ENCODE measurements at regions not wholly inside any gene's neighbourhood (a gene's known extent, or its start where the extent isn't known, plus 50 kb on each side); places are given as distances from the start of the nearest gene placed in this dataset.

DNA sequence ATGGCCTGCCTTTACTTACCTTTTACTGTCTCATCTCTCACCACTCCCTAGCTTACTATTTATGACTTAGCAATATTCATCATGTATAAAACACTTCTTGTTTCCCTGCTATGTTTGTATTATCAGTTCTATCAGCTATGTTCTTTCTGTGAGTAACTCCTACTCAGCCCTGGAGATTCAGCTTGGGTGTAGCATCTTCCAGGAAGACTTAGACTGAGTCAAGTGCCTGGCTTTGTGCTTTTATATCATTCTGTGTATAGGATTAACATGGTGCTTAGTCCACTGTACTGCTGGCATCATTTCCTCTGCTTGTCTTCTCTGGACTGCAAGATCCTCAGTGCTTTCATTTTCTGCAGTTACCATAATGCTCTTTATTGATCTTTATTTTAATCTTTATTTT lies 257.8 kb downstream of the BTBD3 start:
- TF ChIP-seq, protein P1, sequence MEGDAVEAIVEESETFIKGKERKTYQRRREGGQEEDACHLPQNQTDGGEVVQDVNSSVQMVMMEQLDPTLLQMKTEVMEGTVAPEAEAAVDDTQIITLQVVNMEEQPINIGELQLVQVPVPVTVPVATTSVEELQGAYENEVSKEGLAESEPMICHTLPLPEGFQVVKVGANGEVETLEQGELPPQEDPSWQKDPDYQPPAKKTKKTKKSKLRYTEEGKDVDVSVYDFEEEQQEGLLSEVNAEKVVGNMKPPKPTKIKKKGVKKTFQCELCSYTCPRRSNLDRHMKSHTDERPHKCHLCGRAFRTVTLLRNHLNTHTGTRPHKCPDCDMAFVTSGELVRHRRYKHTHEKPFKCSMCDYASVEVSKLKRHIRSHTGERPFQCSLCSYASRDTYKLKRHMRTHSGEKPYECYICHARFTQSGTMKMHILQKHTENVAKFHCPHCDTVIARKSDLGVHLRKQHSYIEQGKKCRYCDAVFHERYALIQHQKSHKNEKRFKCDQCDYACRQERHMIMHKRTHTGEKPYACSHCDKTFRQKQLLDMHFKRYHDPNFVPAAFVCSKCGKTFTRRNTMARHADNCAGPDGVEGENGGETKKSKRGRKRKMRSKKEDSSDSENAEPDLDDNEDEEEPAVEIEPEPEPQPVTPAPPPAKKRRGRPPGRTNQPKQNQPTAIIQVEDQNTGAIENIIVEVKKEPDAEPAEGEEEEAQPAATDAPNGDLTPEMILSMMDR (IDR thresholded peaks at IDR 0.05; ENCODE audit: low read depth, low read length), result no peak
- H3K4me3 ChIP-seq (ENCODE audit: low read depth, low read length), result no peak overlapping the region

DNA sequence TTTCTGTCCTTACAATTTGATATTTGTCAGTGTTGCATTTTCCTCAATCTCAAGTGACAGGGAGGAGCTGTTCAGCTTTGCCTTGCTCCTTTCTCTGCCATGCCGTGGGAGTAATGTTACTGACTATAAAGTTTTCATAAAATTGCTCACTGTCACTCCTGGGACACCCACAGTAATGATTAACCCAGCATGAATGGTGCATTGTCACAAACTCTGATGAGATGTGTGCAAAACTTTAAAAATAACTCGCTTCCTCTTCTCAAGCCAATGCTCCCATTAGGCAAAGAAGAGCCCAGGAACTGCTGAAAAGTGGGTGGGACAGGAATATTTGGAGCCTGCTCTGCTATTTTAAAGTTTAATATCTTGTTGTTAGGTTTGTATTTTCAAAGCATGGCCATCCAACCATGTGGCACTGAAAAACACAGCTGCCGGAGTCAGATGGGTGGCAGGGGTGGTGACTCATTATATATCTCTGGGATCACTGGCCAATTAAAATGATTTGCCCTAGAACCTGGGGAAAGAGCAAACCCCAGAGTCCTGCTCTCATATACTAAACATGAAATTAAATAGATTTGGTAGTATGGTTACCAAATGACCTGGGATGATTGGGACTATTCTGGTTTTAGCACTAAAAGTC lies 260.1 kb downstream of the BTBD3 start:
- TF ChIP-seq, protein P1 (IDR thresholded peaks at IDR 0.05; ENCODE audit: low read depth, low read length), result no peak
- H3K4me3 ChIP-seq (ENCODE audit: low read depth, low read length), result no peak overlapping the region

DNA sequence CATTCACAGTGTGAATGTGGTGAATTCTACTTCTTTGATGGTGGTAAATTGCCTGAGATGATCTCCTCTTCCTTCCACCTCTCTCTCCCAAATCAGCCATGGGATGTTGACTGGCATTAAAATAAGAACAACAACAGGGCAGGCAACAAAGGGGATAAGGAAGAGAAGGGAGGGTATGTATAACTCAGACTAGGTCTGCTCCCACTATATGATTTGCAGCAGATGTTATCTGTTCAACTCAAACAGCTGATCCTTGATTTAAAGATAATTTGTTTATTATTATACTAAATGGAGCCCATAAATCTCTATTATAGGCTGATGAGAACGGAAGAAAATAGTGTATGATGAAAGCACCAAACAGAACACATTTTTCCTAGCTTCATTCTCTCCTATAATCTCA lies 262.0 kb downstream of the BTBD3 start:
- no peak overlapping the region for H3K4me3 ChIP-seq (ENCODE audit: low read depth, low read length)
- TF ChIP-seq, protein P1 (IDR thresholded peaks at IDR 0.05; ENCODE audit: low read depth, low read length), result no peak

DNA sequence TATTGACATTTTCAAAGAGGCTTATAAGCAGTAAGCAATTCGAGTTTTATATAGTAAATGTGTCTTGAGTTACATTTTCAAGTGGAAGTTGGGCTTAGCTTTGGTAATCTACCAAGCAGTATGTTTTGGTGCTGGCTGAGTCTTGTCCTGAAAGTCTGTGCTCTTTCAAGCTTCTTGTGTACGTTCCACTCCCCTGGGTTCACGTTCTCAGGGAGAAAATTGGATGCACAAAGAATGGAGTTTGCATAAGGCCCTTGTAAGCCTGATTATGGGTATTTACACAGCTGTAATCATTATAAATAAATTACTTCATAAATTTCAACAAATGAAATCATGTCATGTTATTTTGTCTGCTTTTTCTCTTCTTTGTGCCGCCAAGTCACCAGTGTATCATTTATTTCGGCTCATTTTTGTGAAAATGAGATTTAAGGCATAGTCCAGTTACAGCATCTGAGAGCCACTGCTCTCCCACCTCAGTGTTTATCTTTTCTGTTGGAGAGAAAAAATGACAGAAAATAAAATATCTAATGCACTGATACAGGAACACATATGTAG lies 262.5 kb downstream of the BTBD3 start:
- TF ChIP-seq, protein P1 (IDR thresholded peaks at IDR 0.05; ENCODE audit: low read depth, low read length), result no peak
- no peak overlapping the region for H3K4me3 ChIP-seq (ENCODE audit: low read depth, low read length)

DNA sequence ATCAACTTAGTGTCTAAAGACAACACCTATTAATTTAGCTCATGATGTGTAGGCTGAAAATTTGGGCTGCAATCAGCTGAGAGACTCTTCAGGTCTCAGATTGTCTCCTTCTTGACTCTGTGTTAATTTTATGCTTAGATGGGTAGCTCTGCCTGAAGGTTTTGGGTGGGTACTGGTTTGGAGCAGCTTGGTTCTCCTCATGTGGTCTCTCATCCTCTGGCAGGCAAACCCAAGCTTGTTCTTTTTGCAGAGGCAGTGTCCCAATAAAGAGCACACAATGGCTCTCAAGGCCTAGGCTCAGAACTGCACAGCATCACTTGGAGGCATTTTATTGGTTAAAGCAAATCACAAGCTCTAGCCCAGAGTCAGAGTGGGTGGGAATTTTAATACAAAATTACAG lies 280.6 kb downstream of the BTBD3 start:
- TF ChIP-seq, protein P1 (IDR thresholded peaks at IDR 0.05; ENCODE audit: low read depth, low read length), result no peak
- H3K4me3 ChIP-seq (ENCODE audit: low read depth, low read length), result no peak overlapping the region

DNA sequence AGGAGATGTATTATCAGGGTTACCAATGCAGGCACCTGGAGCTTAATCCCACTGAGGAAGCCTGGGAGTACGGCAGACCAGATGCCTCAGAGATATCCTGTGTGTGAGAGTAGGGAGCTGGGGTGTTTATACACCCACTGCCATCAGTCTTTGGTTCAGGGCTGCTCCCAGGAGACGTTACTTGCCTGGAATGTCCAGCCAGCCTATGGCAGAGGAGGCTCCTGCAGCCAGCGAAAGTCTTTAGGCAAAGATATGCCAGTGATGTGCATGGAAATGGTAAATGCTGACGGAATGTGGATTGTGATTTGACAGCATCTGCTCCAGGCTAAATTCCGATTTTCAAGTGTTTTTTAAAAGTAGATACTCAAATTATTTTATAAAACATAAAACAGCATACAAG lies 282.0 kb downstream of the BTBD3 start:
- TF ChIP-seq, protein P1 (IDR thresholded peaks at IDR 0.05; ENCODE audit: low read depth, low read length), result no peak
- no peak overlapping the region for H3K4me3 ChIP-seq (ENCODE audit: low read depth, low read length)

DNA sequence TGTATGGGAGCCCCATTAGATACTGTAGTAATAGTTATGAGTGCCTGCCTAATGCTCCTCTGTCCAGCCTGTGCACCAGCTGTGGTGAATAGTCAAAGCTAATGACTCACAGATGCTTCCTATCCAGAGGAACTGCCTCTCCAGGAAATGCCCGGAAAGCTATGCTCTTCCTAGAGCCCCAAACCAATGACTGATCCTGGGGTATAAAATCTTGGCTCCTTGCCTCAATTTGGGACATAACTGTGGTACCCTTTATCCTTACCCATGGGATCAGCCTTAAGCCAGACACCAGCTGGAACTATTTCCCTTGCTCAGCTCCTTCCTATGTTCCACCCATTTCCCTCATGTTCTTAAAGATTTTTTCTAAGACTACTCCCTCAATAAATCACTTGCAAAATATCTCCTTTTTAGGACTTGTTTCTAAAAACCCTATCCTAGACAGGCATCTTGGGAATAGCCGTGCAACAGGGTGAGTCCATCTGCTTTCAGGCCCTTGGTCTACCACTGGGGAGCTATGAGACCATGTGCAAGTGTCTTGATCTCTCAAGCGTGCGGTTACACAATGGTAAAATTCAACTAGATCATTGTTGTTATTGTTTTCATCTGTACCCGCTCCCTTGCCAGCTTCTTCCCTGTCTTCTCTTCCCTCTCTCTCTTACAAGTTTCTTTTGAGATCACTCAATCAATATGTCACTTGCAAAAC lies 283.7 kb downstream of the BTBD3 start:
- TF ChIP-seq, protein P1 (IDR thresholded peaks at IDR 0.05; ENCODE audit: low read depth, low read length), result no peak
- no peak overlapping the region for H3K4me3 ChIP-seq (ENCODE audit: low read depth, low read length)
